Osteoblast (primary cell): ENCODE measurements at regions not wholly inside any gene's neighbourhood (a gene's known extent, or its start where the extent isn't known, plus 50 kb on each side); places are given as distances from the start of the nearest gene placed in this dataset.

ENCODE experiments used
- DNase-seq: peaks from one replicate; pipeline ENCODE4 v3.0.0; 2011; ENCODE audit warnings: low spot score, mixed read lengths; ENCODE audit not compliant: insufficient read length; ENCODE audit errors: missing footprints
- H2AFZ ChIP-seq: 2 replicates; pipeline ENCODE4 v1.6.0; 2011; ENCODE audit warnings: mild to moderate bottlenecking, low read length
- H3K27ac ChIP-seq: 2 replicates; pipeline ENCODE4 v1.5.1; 2011; ENCODE audit warnings: mild to moderate bottlenecking, low read depth, low read length, moderate library complexity
- H3K27me3 ChIP-seq: 2 replicates; pipeline ENCODE4 v1.6.0; 2012; ENCODE audit warnings: mild to moderate bottlenecking, control low read depth, inconsistent platforms, low read length, moderate library complexity; ENCODE audit not compliant: insufficient read depth
- H3K36me3 ChIP-seq: 2 replicates; pipeline ENCODE4 v1.5.1; 2011; ENCODE audit warnings: mild to moderate bottlenecking, low read length, control low read depth, moderate library complexity; ENCODE audit not compliant: insufficient read depth
- H3K4me1 ChIP-seq: 2 replicates; pipeline ENCODE4 v1.5.1; 2011; ENCODE audit warnings: mild to moderate bottlenecking, low read length, control low read depth, moderate library complexity; ENCODE audit not compliant: insufficient read depth
- H3K4me2 ChIP-seq: 2 replicates; pipeline ENCODE4 v1.6.0; 2011; ENCODE audit warnings: mild to moderate bottlenecking, low read length; ENCODE audit not compliant: insufficient read depth
- H3K4me3 ChIP-seq: fragments of 200-600 bp; sonication (generic); 3 replicates; pipeline ENCODE4 v1.5.1; 2012; ENCODE audit warnings: mild to moderate bottlenecking, low read length, inconsistent platforms; ENCODE audit not compliant: insufficient read depth
- H3K79me2 ChIP-seq: 2 replicates; pipeline ENCODE4 v1.6.0; 2012; ENCODE audit warnings: mild to moderate bottlenecking, low read length, control low read depth, inconsistent platforms; ENCODE audit not compliant: insufficient read depth
- H3K9me3 ChIP-seq: 2 replicates; pipeline ENCODE4 v1.5.1; 2011; ENCODE audit warnings: low read depth, low read length, control low read depth
- H4K20me1 ChIP-seq: 2 replicates; pipeline ENCODE4 v1.6.0; 2012; ENCODE audit warnings: mild to moderate bottlenecking, low read length, control low read depth; ENCODE audit not compliant: insufficient read depth
- TF ChIP-seq, protein P1 (sequence below): IDR thresholded peaks from 2 replicates; pipeline ENCODE4 v1.5.1; 2011; ENCODE audit warnings: mild to moderate bottlenecking, low read depth, low read length, moderate library complexity; ENCODE audit errors: extremely low read depth

DNA sequence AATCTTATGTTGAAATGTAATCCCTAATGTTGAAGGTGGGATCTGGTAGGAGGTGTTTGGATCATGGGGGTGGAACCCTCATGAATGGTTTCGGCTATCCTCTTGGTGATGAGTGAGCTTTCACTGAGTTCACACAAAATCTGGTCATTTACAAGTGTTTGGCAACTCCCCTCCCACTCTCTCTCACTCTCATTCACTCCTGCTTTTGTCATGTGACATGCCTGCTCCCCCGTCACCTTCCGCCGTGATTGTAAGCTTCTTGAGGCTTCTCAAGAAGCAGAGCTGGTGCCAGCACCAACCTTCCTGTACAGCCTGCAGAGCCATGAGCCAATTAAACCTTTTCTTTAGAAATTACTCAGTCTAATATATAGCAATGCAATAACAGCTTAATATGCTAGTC, 245.4 kb downstream of the BMP4 start:
- Histone ChIP-seq H3K27ac (no peak overlapping the region), H3K9me3 (no peaks in the 10 kb centered on the region), H4K20me1 (no peaks in the 10 kb centered on the region), H3K4me2 (no peak overlapping the region), H3K4me3 (no peak overlapping the region), H3K27me3 (peaks cover 13% of the 10 kb centered on the region), H3K79me2 (no peaks in the 10 kb centered on the region), H2AFZ (no peak overlapping the region), H3K4me1 (no peaks in the 10 kb centered on the region), H3K36me3 (no peaks in the 10 kb centered on the region)
- DNase-seq, result no peak
- TF ChIP-seq, protein P1, sequence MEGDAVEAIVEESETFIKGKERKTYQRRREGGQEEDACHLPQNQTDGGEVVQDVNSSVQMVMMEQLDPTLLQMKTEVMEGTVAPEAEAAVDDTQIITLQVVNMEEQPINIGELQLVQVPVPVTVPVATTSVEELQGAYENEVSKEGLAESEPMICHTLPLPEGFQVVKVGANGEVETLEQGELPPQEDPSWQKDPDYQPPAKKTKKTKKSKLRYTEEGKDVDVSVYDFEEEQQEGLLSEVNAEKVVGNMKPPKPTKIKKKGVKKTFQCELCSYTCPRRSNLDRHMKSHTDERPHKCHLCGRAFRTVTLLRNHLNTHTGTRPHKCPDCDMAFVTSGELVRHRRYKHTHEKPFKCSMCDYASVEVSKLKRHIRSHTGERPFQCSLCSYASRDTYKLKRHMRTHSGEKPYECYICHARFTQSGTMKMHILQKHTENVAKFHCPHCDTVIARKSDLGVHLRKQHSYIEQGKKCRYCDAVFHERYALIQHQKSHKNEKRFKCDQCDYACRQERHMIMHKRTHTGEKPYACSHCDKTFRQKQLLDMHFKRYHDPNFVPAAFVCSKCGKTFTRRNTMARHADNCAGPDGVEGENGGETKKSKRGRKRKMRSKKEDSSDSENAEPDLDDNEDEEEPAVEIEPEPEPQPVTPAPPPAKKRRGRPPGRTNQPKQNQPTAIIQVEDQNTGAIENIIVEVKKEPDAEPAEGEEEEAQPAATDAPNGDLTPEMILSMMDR, result no peak

DNA sequence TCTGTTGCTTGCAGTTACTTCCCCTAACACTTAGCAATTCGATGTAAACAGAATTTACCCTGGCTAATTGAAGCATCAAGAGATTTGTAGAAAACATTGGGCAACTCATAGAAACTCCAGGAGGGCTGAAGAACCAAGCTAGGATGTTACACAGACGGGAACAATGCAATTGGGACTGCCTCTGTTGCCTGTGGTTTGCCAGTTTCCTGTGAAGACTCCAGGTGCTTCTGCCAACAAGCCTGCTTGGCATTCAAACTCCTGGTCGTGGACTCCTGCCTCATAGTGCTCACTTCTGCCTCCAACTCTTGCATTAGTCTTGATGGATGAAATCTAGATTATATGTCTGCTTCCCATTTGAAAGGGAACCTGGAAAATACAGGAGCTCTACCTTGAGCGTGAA, 246.0 kb downstream of the BMP4 start:
- no peak overlapping the region for H2AFZ ChIP-seq
- peaks cover 13% of the 10 kb centered on the region for H3K27me3 ChIP-seq
- H3K27ac ChIP-seq, result no peak overlapping the region
- H3K36me3 ChIP-seq, result no peaks in the 10 kb centered on the region
- no peaks in the 10 kb centered on the region for H3K9me3 ChIP-seq
- no peaks in the 10 kb centered on the region for H4K20me1 ChIP-seq
- TF ChIP-seq, protein P1, result no peak
- H3K79me2 ChIP-seq, result no peaks in the 10 kb centered on the region
- no peak overlapping the region for H3K4me3 ChIP-seq
- H3K4me2 ChIP-seq, result no peak overlapping the region
- DNase-seq, result no peak
- no peaks in the 10 kb centered on the region for H3K4me1 ChIP-seq

DNA sequence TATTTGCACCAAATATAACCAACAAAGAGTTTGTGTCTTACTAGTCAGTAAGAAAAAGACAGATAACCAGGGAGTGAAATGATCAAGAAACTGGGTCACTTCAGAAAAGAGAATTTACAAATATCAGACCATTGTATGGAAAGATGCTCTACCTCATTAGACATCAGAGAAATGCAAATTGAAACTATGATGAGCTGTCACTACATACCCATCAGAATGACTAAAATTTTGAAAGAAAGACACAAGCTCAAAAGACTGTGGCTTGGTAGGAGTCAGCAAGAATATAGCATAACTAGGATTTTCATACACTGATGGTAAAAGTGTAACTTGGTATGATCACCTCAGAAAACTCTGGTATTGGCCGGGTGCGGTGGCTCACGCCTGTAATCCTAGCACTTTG, 247.2 kb downstream of the BMP4 start:
- Histone ChIP-seq H3K4me2 (no peak overlapping the region), H3K27ac (no peak overlapping the region), H3K9me3 (no peaks in the 10 kb centered on the region), H3K4me1 (no peaks in the 10 kb centered on the region), H3K36me3 (no peaks in the 10 kb centered on the region), H4K20me1 (no peaks in the 10 kb centered on the region), H2AFZ (no peak overlapping the region), H3K4me3 (no peak overlapping the region), H3K79me2 (no peaks in the 10 kb centered on the region), H3K27me3 (peaks cover 13% of the 10 kb centered on the region)
- no peak for DNase-seq
- TF ChIP-seq, protein P1, result no peak

DNA sequence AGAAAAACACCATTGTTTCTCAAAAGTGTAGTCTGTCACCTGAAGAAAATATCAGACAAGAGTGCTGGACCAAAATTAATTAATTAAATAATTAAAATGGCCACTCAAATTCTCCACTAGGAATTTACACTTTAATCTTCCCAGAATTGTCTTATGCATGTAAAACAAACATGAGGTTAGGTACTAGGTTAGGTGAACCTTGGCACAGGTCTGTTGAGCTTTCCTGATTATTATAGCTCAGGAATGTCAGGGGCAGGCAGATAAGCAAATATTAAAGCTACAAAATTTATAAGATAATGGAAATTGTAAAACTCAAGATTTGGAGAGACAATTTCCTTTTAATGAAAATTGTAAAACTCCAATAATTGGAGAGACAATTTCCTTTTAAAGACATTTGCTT, 253.2 kb downstream of the BMP4 start:
- Histone ChIP-seq H3K4me3 (no peak overlapping the region), H3K4me2 (no peak overlapping the region), H3K27ac (no peak overlapping the region), H3K4me1 (no peaks in the 10 kb centered on the region), H3K27me3 (peaks cover 16% of the 10 kb centered on the region), H4K20me1 (no peaks in the 10 kb centered on the region), H2AFZ (no peak overlapping the region), H3K9me3 (no peaks in the 10 kb centered on the region), H3K79me2 (no peaks in the 10 kb centered on the region), H3K36me3 (no peaks in the 10 kb centered on the region)
- TF ChIP-seq, protein P1, result no peak
- no peak for DNase-seq
